Right lobe of liver (tissue), 4 donors: ENCODE measurements at regions not wholly inside any gene's neighbourhood (a gene's known extent, or its start where the extent isn't known, plus 50 kb on each side); places are given as distances from the start of the nearest gene placed in this dataset.

ENCODE experiments used
- POLR2A ChIP-seq: fragments of 450-650 bp; IDR thresholded peaks from one replicate; pipeline ENCODE4 v1.6.1; 2017; ENCODE audit warnings: antibody characterized with exemption, mild to moderate bottlenecking
- TF ChIP-seq, protein P1 (sequence below), 4 donors: fragments of 200-600 bp in 3 of 4; fragments of 450-650 bp in 1 of 4; IDR thresholded peaks; one replicate each; pipeline versions ENCODE4 v1.5.1 to v1.8.0; 2016 to 2022; ENCODE audit warnings: antibody characterized with exemption in 4 of 4, mild to moderate bottlenecking in 2 of 4
- donor health status: DM: no; HTN: no; CAD: no.
- donor health status: DM: no; HTN: no; CAD: no.
- donor health status: DM: no; HTN: yes; CAD: no.

DNA sequence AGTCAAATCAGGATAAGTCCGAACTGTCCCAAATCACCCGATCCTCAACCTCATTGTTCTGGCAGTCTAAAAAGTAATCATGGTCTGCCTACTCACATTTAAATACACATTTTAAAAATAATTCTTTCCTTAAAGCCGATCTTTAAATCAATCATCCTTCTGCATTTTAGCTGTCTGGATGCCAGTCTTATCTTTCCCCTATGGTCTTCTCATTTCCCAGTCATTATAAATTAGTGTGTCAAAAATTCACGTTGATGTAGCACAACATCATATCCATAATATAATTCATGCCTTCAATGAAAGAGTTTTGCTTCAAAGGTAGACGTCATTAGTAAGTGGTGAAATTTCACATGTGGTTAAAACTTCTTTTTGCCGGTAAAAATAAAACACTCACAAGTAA, 108.1 kb upstream of the FRG1 start:
- TF ChIP-seq, protein P1, sequence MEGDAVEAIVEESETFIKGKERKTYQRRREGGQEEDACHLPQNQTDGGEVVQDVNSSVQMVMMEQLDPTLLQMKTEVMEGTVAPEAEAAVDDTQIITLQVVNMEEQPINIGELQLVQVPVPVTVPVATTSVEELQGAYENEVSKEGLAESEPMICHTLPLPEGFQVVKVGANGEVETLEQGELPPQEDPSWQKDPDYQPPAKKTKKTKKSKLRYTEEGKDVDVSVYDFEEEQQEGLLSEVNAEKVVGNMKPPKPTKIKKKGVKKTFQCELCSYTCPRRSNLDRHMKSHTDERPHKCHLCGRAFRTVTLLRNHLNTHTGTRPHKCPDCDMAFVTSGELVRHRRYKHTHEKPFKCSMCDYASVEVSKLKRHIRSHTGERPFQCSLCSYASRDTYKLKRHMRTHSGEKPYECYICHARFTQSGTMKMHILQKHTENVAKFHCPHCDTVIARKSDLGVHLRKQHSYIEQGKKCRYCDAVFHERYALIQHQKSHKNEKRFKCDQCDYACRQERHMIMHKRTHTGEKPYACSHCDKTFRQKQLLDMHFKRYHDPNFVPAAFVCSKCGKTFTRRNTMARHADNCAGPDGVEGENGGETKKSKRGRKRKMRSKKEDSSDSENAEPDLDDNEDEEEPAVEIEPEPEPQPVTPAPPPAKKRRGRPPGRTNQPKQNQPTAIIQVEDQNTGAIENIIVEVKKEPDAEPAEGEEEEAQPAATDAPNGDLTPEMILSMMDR (IDR thresholded peaks at IDR 0.05) = no peak
- TF ChIP-seq POLR2A = no peak
